ENCODE measurements at regions not wholly inside any gene's neighbourhood (a gene's known extent, or its start where the extent isn't known, plus 50 kb on each side); places are given as distances from the start of the nearest gene placed in this dataset.

DNA sequence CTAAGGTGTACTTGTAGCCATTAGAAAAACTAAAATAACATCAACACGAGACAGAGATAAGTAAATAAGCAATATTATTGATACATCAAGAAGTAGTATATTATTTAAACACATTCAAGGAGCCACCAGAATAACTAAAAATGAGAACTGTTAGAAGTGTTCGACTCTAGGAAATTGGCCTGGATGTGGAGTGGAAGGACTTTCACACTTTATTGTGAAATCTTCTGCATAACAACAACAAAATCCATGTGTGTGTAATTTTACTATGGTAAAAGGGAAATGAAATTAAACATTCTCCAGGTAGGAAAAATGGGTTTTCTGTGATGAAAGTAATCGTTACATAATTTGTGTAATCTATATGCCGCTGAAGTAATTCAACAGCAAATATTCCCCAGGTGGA lies 96.3 kb upstream of the RNF152 start:
- DNase-seq: no peak

DNA sequence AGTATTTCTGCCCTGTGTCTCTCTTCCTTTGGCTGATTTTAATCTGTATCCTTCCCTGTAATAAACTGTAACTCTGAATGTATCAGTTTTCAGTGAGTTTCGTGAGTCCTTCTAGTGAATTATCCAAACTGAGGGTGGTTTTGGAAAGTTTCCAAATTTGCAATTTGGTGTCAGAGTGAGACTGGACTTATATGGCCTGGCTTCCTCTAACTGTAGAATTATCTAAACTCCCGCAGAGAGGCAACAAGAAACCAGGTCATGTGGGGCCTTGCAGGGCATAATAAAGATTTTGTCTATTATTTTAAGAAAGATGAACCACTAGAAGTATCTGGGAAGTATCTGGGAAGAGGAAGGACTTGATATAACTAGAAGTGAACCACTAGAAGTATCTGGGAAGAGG lies 95.3 kb upstream of the RNF152 start:
- DNase-seq: no peak

DNA sequence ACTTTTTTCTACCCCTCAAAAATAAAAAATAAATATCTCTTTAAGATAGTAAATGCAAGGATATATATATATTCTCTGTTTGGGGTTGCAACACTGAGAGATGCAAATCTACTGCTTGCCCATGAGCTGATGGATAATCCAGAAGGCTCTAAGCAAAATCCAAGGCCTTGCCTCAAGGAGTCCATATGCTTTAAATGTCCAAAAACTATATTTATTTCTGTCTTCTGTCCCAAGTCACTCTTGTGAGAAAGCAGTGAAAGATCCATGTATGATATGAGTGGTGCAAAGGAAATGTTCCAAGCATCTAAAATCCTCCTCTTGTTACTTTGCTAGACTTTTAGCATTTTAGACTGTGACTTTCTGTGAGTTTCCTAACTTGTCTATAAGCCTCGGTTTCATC lies 92.9 kb upstream of the RNF152 start:
- DNase-seq: no peak

DNA sequence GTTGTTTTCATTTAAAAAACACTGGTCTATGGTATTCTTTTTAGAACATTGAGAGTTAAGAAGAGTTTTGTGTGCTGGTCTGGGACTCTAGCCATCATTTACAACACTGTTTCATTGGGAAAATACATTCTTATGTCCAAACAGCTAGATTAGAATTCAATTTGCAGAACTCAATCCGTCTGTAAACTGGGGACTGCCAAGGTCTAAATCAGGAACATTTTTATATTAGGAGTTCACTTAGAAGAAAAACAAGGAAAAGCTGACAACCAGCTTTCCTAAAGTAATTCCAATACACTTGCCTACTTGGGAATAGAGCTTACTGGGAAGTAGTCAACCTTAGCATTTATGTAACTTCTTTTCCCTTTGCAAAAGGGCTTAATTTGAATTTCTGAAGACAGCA lies 91.5 kb upstream of the RNF152 start:
- no peak for DNase-seq

DNA sequence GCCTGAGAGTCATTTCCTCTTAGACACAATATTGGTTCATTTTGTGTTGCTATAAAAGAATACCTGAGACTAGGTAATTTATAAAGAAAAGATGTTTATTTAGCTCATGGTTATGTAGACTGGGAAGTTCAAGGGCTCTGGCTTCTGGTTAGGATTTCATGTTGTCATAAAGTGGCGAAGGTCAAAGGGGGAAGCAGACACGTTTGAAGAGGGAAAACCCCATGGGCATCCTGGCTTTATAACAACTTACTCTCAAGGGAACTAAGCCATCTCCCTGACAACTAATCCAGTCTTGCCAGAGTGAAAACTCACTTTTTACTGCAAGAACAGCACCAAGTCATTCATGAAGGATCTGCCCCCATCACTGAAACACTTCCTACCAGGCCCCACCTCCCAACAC lies 89.7 kb upstream of the RNF152 start:
- DNase-seq: no peak

DNA sequence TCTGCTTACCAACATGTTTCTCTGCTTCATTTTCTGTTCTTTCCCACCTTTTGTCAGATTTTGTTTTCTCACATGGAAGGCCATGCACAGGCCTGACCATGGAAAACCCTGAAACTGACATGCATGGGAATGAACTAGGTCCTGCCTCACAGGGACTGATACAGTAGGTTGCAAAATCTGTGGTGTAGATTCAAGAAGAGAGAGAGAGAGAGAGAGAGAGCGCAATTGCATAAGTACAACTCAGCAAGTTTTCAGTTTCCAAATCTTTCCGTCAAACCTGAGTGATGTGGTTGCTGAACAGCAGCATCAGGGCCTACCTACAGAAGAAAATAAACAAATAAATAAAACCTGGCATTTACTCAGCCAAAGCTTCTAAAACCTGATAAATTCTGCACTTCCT lies 87.5 kb upstream of the RNF152 start:
- DNase-seq: peak; percentile 9

DNA sequence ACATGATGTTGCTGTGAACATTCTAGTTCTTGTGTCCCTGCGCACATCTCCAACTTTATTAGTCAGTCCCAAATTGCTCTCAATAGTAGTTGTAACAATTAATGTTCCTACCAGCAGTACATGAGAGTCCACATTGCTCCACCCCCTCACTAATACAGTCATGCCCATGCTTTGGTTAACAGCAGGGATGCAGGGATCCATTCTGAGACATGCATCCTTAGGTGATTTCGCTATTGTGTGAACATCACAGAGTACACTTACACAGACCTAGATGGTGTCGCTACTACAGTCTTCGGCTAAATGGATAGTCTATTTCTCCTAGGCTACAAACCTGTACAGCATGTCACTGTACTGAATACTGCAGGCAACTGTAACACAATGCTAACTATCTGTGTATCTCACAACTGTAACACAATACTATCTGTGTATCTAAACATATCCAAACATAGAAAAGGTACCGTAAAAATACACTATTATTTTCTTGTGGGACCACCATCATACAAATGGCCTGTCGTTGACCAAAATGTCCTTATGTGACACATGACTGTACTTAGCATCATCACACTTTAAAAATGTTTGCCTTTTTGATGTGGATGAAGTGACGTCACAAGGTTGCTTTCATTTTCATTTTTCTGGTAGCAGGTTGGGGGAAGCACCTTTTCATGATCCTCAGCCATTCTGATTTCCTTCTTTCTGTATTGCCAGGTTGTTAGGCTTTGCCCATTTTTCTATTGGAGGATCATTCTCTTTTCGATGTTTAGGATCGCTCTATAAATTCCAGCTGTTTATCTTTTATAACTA lies 82.9 kb upstream of the RNF152 start:
- DNase-seq: peak; percentile 75

DNA sequence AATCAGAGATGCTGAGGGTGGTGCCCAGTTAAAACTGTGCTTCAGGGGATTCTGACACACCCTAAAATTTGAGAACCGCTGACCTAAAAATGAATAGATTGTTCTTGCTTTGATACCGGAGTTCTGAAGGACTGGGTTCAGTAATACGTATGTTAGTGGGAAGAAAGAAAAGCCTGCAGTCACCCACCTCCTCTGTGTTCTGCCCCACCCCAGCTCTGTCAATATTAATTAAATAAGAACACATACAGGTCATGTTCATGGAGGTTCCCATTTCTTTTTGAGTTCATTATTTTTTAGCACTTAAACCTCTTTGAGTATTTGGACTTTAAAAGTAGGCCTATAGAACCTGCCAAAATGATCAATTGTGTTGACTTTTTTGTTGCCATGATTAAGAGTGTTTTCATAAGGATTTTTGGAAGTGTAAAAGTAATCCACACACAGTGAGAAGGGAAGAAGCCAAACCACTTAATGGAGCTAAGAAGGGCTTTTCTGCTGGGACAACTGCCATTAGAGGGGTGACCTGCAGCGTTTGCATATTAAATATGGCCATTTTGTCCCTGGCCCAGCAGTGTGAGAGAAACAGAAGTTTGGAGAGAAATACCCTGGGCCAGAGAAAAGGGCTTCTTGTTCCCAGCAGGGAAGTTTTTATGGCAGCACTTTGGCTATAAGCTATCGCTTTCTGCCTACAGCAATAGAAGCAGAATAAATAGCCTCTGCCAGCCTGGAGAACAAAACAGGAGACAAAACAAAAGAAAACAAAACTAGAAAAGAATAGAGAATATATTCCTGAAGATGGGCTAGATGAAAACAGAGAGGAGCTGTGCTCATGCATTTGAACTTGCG lies 80.7 kb upstream of the RNF152 start:
- DNase-seq: no peak

DNA sequence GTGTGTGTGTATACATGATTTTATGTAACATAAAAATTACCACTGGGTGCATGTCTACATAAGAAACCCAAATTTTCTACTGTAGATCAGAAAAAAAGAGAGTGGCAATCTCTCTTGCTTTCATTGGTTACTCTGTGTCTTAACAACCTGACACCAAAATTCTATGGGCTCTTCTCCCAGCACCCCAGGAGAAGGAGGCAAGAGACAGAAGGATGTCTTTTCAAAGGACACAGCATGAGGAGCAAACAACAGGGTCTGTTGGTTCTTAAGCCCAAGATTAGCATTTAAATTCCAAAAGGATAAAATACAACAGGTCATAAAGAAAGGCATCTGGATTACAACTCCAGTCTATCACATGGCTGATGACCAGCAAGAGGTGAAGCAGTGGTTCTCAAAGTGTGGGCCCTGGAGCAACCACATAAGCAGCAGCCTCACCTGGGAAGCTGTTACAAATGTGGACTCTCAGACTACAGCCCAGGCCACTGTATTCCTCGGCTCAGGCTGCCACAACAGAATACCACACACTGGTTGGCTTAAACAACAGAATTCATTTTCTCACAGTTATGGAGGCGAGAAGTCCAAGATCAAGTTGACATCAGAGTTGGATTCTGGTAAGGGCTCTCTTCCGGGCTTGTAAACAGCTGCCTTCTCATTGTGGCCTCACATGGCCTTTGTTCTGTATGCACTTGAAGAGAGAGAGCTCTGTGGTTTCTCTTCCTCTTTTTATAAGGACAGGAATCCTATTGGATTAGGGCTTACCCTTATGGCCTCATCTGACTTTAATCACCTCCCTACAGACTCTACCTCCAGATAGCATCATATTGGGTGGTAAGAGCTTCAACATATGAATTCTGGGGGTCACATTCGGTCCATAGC lies 79.8 kb upstream of the RNF152 start:
- no peak for DNase-seq

DNA sequence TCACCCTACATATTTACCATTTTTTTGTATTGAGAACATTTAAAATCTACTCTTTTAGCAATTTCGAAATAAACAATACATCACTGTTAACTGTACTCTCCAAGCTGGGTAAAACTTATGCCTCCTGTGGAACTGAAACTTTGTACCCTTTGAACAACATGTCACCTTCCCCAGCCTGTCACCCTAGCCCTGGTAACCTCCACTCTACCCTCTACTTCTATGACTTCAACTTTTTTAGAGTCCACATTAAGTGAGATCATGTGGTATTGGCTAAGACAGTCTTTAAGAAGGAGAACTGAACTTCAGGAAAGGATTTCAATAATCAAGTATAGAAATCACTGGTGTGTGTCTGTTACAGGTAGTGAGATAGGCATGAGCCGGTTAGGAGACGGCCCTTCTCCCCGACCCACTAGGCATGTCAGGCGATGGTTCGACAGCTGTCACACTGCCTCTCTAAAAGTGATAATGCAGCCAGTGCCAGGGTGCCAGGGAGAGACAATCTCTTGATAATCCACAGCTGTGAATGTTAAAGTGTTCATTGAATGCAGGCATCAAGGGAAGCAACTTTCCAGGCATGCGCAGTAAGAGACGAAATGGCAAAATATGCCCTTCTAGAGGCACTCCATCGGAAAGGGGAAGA lies 74.6 kb upstream of the RNF152 start:
- no peak for DNase-seq

DNA sequence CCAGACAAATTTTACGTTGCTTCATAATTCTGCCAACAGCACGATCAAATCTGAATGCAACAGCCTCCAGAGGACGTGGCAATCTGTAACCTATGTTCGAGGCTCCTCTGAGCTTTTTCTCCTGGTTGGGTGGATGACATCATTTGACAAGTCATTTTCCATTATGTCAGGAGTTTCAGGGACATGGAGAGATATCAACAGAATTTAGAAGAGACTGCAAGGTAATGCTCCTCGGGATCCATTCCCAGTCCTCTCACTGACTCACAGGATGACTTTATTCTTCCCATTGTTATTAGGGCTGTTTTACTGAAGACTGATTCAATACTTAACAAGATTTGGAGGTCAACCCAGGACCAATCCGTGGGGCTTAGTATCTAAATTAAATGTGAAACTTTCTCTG lies 72.5 kb upstream of the RNF152 start:
- DNase-seq: no peak

DNA sequence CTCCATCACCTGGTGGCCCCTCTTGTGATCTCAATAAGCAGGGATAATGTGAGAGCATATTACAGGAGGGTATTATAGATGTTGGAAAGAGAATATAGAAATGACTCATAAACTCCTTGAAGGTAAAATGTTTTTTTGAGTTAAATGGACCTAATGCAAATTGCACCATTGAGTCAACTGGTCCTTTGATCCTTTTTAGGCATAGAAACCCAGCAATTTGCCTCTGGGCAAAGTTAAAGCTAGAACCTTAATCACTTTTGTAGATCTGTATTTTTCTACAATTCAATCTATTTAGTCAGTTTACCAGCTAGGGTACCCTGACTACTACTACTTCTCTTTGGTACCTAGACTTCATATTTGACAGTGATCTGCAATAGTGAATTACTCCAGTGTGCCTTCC lies 71.8 kb upstream of the RNF152 start:
- DNase-seq: no peak

DNA sequence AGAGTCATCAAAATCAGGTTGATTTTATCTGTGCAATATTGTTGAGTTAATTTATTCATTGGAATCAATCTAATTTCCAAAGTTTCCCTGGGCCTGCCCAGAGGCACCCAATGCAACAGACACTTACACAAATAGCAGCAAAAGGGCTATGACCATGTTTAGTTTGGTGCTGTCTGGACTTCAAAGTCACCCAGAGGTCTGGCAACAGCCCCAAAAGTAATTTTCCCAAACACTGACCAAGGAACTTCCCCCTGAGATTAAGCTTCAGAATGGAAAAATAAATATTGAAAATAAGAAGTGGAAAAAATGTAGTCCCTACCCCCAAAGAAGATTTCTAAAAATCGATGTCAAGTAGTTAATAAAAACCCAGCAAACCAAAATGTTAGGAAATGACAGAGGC lies 70.9 kb upstream of the RNF152 start:
- no peak for DNase-seq

DNA sequence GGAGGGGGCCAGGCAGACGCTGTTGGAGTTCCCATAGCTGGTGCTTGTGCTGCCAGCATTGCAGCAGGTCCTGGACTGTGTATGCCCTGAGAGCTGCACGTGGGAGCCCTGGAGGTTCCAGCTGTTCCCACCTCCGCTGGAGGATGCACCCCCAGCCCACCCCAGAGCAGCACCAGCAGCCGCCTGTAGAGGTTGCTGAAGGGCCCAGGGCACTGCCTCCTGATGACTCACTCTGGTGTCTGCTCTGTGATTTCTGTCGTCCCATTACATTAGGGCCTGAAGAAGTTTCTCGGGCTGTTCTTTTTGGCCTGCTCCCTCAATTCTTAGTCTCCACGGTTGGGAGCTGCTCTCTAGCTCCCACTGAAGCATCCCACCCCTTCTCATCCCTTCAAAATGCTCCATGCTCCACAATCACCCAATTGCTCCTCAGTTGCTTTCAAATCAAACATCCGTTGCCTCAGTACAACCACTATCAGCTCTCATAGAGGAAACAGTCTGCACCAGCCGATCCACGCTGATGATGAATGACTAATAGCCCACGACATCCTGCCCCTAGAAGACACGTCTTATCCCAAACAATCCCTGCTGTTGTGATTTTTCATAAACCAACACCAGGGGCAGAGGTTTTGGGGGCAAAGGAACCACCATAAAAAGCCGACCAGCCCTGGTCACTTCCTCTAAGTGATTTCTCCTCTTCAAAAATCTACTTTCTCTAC lies 65.2 kb upstream of the RNF152 start:
- DNase-seq: no peak

DNA sequence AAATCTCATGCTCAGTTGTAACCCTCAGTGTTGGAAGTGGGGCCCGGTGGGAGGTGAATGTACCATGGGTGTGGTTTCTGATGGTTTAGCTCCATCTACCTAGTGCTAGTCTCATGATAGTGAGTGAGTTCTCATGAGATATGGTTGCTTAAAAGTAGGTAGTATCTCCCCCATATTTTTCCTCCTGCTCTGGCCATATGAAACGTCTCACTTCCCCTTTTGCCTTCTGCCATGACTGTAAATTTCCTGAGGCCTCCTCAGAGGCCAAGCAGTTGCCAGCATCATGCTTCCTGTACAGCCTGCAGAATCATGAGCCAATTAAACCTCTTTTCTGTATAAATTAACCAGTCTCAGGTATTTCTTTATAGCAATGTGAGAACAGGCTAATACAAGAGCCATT lies 62.8 kb upstream of the RNF152 start:
- DNase-seq: no peak

DNA sequence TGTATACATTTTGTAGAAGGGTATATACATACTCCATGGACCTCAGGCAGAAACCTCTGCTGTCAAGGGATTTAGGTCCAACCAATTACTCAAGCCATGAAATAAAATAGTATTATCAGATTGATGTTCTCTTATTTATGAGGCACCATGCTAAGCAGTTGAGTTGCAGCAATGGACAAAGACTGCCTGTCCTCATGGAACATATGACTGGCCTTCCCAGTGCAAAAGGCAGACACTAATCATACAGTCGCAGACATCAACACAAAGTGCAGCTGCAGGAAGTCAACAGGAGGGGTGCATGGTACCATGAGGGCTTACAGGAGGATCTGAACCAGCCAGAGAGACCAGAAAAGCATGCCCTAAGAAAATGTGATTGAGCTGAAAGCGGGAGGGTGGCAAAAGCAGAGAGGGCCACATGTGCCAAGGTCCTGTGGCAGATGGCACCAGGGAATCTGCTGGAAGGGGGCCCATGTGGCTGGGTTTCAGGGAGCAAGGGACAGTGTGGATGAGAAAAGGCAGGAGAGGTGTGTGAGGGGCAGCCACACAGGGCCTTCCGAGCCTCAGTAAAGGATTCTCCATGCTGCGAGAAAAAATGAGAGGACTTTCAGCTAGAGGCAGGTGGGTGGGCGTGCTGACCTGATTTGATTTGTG lies 61.4 kb upstream of the RNF152 start:
- DNase-seq: no peak

DNA sequence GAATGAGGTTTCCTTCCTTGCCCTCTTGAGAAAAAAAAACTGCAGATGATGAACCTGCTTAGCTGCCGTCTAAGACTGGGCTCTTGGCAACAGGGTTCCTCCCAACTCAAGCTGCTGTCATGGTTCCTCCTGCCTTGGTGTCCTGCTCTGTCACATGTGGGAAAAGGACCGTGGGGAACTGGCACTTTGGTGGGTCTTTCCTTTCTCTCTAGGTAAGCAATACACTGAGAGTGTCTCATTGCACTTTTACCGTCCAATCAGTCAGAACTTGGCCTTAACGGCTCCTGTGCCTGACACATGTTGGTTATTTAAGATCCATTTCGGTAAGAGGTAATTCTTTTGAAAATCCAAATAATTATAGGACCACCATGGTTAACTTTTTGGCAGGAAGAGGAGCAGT lies 60.8 kb upstream of the RNF152 start:
- DNase-seq: no peak

DNA sequence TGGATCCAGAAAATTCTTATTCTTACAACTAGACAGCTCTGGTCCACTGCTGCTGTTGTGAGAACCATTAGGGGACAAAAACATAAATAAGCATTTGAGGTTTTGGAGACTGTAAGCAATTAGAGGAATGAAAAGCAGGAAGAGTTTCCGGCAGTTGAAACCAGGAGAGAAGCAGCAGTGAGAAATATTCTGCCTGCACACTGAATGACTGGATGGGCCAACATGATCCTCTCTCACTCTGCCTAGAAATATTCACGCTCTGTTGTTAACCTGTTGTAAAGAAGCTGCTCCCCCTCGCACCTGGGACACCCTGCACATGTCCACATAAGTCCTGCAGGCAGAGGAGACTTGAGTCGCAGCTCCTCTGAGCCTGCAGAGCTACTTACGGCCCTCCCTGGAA lies 60.4 kb upstream of the RNF152 start:
- DNase-seq: no peak

DNA sequence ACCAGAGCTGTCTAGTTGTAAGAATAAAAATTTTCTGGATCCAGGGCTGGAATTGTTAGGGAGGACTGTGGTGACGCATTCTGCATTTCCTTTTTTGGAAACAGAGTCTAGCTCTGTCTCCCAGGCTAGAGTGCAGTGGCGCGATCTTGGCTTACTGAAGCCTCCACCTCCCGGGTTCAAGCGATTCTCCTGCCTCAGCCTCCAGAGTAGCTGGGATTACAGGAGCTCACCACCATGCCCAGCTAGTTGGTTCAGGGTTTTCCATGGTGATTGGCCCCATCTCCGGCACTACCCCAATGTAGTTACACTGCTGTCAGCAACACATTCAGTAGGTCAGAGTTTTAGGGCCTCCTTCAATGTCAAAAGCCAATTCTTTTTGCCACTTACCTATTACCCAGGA lies 58.6 kb upstream of the RNF152 start:
- DNase-seq: no peak

DNA sequence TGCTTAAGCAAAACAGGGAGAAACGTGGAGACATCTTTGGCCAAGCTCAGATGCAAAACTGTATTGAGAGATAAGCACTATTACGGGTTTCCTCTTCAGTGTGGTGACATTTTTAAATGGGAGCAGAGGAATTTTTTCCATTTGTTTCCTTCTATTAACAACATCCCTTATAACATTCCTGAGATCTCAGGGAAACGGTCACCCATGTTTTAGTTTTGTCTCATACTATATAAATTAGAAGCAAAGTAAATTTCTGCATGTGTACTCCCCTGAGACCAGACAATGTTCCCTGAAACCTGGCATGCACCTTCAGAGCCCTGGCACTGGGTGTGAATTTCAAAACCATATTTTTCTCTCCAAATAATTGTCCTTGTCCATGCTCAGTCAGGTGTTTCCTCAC lies 57.6 kb upstream of the RNF152 start:
- DNase-seq: no peak

DNA sequence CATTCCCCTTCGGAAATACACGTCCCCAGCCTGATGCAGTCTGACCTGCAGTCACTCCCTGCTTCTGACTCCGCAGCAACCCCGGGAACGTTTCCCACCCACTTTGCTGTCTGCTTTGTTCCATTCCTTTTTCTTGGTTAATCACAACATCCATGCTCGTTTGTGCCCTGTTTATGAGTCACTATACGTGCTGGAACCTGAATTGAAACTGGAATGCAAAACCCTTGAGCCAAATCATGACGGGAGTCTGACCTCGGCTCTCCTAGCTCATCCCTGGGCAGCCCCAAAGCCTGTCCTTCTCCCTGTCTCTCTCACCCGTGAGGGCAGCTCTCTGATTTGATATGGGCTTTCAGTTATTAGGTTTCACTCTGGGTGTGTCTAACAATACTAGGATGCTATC lies 57.1 kb upstream of the RNF152 start:
- no peak for DNase-seq

All from central memory CD4-positive, alpha-beta T cell (primary cell).